GM21786 (cell line): ENCODE measurements at regions not wholly inside any gene's neighbourhood (a gene's known extent, or its start where the extent isn't known, plus 50 kb on each side); places are given as distances from the start of the nearest gene placed in this dataset.
A peak's percentile ranks its signal among the peaks of the same experiment; 100 is the strongest.

Experiments used
- ATAC-seq: cut with Tn5 transposase; IDR thresholded peaks from one replicate; pipeline ENCODE4 v1.9.1; 2021; ENCODE audit not compliant: unreplicated experiment

DNA sequence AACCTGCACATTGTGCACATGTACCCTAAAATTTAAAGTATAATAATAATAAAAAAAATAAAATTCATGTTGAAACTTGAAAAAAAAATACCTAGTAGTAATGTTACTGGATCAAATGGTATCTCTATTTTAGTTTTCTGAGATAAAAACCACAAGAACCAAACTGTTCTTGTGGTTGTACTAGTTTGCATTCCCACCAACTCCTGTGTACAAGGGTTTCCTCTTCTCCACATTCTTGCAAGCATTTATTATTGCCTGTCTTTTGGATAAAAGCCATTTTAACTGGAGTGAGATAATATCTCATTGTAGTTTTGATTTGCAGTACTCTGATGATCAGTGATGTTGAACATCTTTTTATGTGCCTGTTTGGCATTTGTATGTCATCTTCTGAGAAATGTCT is 177.7 kb downstream of the KIF20B start:
- ATAC-seq, result no peak

DNA sequence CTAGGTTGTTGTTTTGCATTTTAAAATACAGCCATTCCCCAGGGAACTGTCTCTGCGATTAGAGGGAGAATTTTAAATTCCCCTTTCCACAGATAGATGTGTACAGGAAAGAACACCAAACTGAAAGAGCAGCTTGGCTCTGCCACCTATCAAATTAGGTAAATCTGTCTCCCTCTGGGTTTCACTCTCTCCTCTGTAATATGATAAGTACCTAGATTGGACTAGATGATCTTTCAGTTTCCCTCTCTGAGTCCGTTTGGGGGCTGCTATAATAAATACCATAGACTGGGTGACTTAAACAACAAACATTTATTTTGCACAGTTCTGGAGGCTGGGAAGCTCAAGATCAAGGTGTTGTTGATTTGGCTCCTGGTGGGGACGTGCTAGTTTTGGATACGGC is 186.0 kb downstream of the KIF20B start:
- peak; percentile 53 for ATAC-seq

- ATAC-seq, result peak; percentile 49
Measured at GRCh38 chr10:89887830-89888229, 186.4 kb downstream of the KIF20B start.

DNA sequence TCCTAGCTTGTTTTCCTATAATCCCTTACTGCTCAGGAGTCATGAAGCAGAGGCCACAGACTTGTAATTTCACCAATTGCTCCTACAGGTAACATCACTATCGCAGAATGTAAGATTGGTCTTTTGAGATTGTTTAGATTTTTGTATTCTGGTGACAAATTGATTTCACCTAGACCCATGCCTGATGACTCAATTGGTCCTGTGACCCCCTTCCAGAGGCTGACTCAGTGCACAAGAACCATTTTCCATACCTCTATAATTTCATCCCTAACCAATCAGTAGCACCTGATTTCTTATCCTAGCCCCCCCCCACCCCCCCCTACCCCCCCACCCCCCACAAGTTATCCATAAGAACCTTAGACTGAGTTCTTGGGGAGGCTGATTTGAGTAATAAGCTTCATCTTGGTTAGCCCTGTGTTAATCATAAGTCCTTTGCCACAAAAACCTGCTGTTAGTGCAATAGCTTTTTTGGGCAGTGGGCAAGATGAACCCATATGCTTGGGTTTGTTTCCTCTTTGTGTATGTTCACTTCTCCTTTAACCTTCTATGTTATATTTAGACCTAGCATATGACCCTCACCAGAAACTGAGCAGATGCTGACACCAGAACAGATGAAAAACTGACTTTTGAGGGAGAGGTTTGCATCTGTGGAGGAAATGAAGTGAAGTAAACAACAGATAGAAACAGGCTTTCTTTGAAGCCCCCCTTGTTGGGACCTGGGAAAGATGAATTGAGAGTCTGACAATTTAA is 187.1 kb downstream of the KIF20B start:
- peak; percentile 81 for ATAC-seq

DNA sequence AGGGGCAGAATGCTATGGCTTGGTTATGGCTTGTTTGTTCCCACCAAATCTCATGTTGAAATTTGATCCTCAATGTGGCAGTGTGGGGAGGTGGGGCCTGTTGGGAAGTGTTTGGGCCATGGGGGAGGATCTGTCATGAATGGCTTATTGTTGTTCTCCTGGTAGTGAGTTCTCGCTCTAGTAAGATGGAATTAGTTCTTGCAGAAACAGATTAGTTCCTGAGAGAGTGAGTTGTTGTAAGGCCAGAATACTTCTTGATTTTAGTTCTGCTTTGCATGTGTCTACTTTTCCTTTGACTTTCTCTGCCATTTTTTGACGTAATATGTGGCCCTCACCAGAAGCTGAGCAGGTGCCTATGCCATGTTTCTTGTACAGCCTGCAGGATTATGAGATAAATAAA is 188.2 kb downstream of the KIF20B start:
- ATAC-seq, result no peak

GRCh38 chr10:89891006-89891535 is 189.7 kb downstream of the KIF20B start:
- ATAC-seq, result no peak

DNA sequence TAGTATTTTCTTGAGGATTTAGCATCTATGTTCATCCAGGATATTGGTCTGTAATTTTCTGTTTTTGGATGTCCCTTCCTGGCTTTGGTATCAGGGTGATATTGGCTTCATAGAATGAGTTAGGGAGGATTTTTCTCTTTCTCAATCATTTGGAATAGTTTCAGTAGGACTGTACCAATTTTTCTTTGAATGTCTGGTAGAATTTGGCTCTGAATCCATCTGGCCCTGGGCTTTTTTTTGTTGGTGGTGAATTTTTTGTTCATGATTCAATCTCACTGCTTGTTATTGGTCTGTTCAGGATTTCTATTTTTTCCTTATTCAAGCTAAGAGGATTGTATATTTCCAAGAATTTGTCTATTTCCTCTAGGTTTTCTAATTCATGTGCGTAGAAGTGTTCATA is 192.7 kb downstream of the KIF20B start:
- no peak for ATAC-seq

DNA sequence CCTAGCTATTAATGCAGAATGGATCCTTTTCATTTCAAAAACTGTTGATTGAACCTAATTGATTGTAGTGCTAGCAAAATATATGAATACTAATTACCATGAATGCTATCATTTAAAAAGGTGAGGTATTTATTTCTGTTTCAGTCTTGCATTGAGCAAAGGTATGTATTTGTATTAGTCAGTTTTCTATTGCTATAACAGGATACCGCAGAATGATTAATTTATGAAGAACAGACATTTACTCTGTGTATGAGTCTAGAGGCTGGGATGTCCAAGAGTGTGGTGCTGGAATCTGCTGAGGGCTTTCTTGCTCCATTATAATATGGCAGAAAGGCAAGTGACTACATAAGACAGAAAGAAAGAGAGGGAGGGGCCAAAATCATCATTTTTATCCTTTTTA is 199.2 kb downstream of the KIF20B start:
- no peak for ATAC-seq

DNA sequence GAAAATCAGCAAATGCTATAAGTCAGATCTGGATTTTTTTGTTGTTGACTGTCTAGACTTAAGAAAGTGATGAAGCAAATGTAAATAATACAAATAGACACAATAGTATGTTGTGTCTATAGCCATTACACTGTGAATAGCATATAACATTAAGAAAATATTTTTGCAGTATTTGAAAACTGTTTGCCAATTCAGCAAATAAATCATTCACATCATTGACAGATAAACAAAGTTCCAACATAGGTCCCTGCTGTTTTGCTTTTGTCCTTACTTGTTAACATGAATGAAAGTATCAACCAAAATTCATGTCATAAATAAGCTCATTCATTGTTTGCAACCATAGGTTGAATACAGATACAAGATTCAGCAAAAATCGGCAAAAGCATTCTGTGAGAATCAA is 200.5 kb downstream of the KIF20B start:
- ATAC-seq, result no peak

DNA sequence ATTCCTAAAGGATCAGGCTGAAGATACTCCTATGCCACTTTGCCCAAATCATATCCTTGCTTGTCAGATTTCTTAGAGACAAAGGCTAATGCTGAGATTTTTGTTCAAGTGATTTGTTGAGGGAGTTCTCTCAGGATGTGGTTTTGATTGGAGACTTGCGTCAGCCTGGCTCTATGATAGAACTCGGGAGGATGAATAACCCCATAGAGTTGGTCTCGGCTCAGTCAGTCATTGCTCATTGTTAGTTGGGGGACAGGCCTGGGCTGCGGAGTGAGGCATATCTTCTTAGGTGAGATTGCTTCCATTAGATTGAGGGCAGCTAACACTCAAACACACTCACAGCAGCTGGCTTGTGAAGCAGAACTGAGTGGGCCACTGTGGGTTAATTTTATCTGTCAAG is 203.4 kb downstream of the KIF20B start:
- no peak for ATAC-seq

DNA sequence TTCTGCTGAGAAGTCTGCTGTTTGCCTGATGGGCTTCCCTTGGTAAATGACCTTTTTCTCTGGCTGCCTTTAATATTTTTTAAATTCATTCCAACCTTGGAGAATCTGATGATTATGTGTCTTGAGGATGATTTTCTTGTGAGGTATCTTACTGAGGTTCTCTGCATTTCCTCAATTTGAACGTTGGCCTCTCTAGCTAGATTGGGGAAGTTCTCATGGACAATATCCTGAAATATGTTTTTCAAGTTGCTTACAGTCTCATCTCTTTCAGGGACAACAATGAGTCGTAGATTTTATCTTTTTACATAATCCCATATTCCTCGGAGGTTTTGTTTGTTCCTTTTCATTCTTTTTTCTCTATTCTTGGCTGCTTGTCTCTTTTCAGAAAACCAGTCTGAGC is 208.4 kb downstream of the KIF20B start:
- ATAC-seq, result no peak

- no peak for ATAC-seq
Measured at GRCh38 chr10:89915021-89915420, 213.6 kb downstream of the KIF20B start.

DNA sequence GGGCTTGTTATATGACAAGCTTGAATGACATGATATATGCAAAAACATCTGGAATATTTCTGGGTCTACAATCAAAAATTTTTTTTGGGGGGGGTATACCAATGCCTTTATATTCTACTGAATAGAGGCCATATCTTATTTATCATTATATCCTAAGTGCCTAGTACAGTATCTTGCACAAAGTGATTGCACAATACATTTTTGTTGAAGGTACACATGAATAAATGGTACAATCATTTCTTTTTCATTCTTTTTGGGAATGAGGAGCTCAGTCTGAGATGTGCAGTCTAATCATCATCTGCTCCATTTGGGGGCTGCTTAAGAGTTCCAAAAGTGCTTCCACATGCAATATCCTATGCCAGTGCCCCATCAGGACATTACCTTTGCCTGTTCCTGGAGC is 214.6 kb downstream of the KIF20B start:
- ATAC-seq, result no peak

DNA sequence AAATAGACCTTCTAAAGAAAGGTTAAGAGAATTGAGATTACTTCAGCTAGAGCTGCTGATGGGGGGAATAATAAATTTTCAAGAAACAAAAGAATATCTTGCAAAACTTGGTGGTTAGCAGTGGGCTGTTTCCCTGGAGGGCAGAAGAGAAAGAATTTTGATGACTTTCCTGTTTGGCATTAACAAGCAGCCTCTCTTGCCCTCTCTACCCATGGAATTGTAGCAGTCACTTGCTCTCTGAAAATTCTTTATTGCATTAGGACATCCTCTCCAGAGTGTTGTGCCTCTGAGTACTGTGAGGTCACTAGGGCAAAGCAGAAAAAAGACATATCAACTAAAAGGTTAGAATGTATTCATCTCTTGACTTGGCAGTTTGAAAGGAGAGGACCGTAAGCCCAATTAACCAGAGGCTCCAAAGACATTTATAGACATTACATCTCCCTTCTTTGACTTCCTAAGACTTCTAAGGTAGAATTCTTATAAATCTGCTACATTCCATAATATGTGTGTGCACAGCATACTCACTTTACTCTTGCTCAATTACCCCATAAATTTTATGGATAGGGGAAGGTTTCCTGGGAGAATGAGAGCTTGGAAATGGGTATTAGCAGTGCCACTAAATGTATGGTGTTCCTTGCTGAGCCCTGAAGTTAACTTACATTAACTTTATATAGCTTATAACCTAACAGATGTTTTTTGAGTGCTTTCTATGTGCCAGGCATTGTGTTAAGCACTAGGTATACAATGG is 215.3 kb downstream of the KIF20B start:
- ATAC-seq, result no peak

GRCh38 chr10:89921403-89921802 is 220.0 kb downstream of the KIF20B start:
- no peak for ATAC-seq

DNA sequence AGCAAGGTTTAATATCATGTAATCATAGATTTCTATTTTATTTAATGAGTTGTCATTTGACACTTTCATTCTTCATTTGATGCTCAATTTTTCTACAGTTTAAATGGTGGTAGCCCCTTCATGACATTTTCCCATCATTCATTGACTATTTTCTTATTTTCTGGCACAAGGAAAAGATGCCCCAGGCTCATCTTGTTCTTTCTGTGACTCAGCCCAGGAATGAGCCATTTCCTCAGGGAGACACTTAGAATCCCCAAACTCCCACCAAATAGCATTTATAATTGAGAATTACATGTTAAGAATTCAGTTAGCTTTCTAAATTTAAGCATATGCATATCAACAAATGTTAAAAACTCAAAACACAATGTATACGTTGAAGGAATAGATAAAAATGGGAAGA is 222.3 kb downstream of the KIF20B start:
- ATAC-seq, result no peak

DNA sequence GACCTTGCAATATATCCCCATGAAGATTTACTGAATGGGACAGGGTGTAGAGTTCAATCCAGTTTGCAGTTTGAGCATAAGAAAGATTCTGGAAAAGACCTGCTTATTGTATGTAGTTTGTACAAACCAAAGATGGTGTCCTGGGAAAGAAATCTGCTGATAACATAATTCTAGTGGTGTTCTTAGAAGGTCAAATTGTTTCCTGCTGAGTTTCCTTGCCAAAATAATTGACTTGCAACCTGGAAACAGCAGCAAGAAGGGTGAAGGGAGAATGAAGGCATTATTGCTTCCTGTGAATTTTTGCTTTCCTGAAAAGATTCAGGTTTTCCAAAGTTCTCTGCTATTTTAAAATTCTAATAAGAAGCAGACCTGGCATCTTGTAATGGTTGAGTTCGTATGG is 222.9 kb downstream of the KIF20B start:
- ATAC-seq, result no peak

DNA sequence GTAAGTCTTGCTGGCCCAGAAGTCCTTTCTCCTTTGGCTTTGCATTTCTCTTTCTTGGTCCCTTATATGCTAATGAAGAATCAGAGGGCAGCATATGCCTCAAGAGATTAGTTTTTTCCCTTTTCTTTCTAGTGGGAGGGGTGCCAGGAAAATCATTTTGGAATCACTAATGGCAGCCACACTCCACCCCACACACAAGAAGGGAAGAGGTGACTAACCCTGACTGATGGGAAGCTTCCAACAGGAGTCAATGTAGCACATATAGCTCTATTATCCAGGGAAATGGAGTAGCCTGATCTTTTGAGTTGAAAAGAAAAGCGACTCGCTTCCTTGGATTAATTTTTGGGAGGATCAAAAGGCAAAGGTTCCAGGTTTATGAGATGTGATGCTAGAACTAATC is 225.3 kb downstream of the KIF20B start:
- ATAC-seq, result no peak

- ATAC-seq, result peak; percentile 77
Measured at GRCh38 chr10:89929282-89930026, 228.1 kb downstream of the KIF20B start.

DNA sequence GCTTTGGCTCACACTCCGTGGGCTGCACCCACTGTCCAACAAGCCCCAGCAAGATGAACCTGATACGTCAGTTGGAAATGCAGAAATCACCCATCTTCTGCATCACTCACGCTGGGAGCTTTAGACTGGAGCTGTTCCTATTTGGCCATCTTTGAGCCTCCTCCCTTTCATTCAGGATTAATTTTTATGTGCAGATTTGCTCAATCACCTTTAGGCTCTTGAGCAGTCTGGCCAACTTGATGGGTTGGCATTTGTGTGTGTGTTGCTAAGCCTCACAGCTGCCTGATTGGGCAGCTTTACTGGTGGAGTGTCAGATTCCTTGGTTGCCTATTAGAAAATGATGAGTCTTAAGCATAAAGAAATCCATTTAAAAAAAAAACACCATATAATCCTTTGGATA is 236.1 kb downstream of the KIF20B start:
- no peak for ATAC-seq

- no peak for ATAC-seq
Measured at GRCh38 chr10:89940076-89940475, 238.7 kb downstream of the KIF20B start.

- no peak for ATAC-seq
Measured at GRCh38 chr10:89942217-89942616, 240.8 kb downstream of the KIF20B start.
